GM18867 (cell line): ENCODE measurements at regions not wholly inside any gene's neighbourhood (a gene's known extent, or its start where the extent isn't known, plus 50 kb on each side); places are given as distances from the start of the nearest gene placed in this dataset.
"Not testable (repeated sequence)": the region's sequence is repeated elsewhere in the genome, so short reads cannot be mapped to it uniquely, and the experiment has no call there.

Experiments used
- ATAC-seq: cut with Tn5 transposase; IDR thresholded peaks from one replicate; pipeline ENCODE4 v1.9.1; 2021; ENCODE audit warnings: mild to moderate bottlenecking, moderate library complexity; ENCODE audit not compliant: unreplicated experiment

GRCh38 chr14:105772710-105773250 is 246.4 kb downstream of the TMEM121 start:
- ATAC-seq: not testable (repeated sequence)

- ATAC-seq: no peak
Measured at GRCh38 chr14:105773584-105773983, 247.2 kb downstream of the TMEM121 start.

GRCh38 chr14:105774001-105774400 is 247.6 kb downstream of the TMEM121 start:
- no peak for ATAC-seq

GRCh38 chr14:105774585-105775348 is 248.4 kb downstream of the TMEM121 start:
- not testable (repeated sequence) for ATAC-seq

- ATAC-seq: not testable (repeated sequence)
Measured at GRCh38 chr14:105775349-105775923, 249.1 kb downstream of the TMEM121 start.

GRCh38 chr14:105776112-105776511 is 249.7 kb downstream of the TMEM121 start:
- ATAC-seq: not testable (repeated sequence)

- ATAC-seq: no peak
Measured at GRCh38 chr14:105776924-105777323, 250.5 kb downstream of the TMEM121 start.

- ATAC-seq: no peak
Measured at GRCh38 chr14:105783707-105784106, 257.3 kb downstream of the TMEM121 start.

- ATAC-seq: no peak
Measured at GRCh38 chr14:105793836-105794235, 267.5 kb downstream of the TMEM121 start.

GRCh38 chr14:105797546-105797945 is 271.2 kb downstream of the TMEM121 start:
- no peak for ATAC-seq

- ATAC-seq: no peak
Measured at GRCh38 chr14:105805701-105806100, 279.3 kb downstream of the TMEM121 start.

GRCh38 chr14:105806568-105806967 is 280.2 kb downstream of the TMEM121 start:
- no peak for ATAC-seq

GRCh38 chr14:105817971-105818711 is 291.8 kb downstream of the TMEM121 start:
- peak; percentile 54 for ATAC-seq

GRCh38 chr14:105818712-105819005 is 292.3 kb downstream of the TMEM121 start:
- no peak for ATAC-seq

- no peak for ATAC-seq
Measured at GRCh38 chr14:105830171-105830570, 303.8 kb downstream of the TMEM121 start.

GRCh38 chr14:105836160-105836559 is 309.8 kb downstream of the TMEM121 start:
- ATAC-seq: no peak

- no peak for ATAC-seq
Measured at GRCh38 chr14:105836730-105837129, 310.3 kb downstream of the TMEM121 start.

GRCh38 chr14:105837349-105838063 is 311.1 kb downstream of the TMEM121 start:
- no peak for ATAC-seq

- no peak for ATAC-seq
Measured at GRCh38 chr14:105838107-105838506, 311.7 kb downstream of the TMEM121 start.

- ATAC-seq: no peak
Measured at GRCh38 chr14:105838591-105839424, 312.4 kb downstream of the TMEM121 start.
